Uterus (tissue), 3 donors: ENCODE measurements at regions not wholly inside any gene's neighbourhood (a gene's known extent, or its start where the extent isn't known, plus 50 kb on each side); places are given as distances from the start of the nearest gene placed in this dataset.
"Not testable (repeated sequence)": the region's sequence is repeated elsewhere in the genome, so short reads cannot be mapped to it uniquely, and the experiment has no call there.

Source experiments
- DNase-seq, 2 donors: peaks; one replicate each; pipeline ENCODE4 v3.0.0-alpha.2; 2019 to 2020
- H3K27ac ChIP-seq, 2 donors: fragments of 200-600 bp; sonication (generic); 1 replicate in 1 of 2; 2 replicates in 1 of 2; pipeline ENCODE4 v1.5.1; 2016 to 2018
- H3K27me3 ChIP-seq, 2 donors: fragments of 200-600 bp; sonication (generic); one replicate each; pipeline ENCODE4 v1.5.1; 2018 to 2019; ENCODE audit warnings: control low read depth in 1 of 2
- H3K36me3 ChIP-seq, 2 donors: fragments of 200-600 bp; sonication (generic); one replicate each; pipeline ENCODE4 v1.5.1; 2019; ENCODE audit warnings: control low read depth in 1 of 2
- H3K4me1 ChIP-seq, 2 donors: fragments of 200-600 bp; sonication (generic); one replicate each; pipeline ENCODE4 v1.5.1; 2018 to 2019; ENCODE audit warnings: control low read depth in 1 of 2
- H3K4me3 ChIP-seq, 2 donors: fragments of 200-600 bp; sonication (generic); 1 replicate in 1 of 2; 2 replicates in 1 of 2; pipeline ENCODE4 v1.5.1; 2018 to 2019; ENCODE audit warnings: mild to moderate bottlenecking in 1 of 2
- H3K9me3 ChIP-seq, 2 donors: fragments of 200-600 bp; sonication (generic); one replicate each; pipeline ENCODE4 v1.5.1; 2019; ENCODE audit warnings: control low read depth in 1 of 2
- POLR2A ChIP-seq, 2 donors: fragments of 450-650 bp; IDR thresholded peaks; one replicate each; pipeline ENCODE4 v1.6.1; 2016; ENCODE audit warnings: antibody characterized with exemption in 2 of 2, mild to moderate bottlenecking in 1 of 2, moderate library complexity in 1 of 2
- intact Hi-C: fragments of 100-400 bp; cut with DNase I; formaldehyde crosslinking; loops from one replicate; pipeline ENCODE4 v1.15.1; 2023; ENCODE audit warnings: low total_unique reads
- TF ChIP-seq, protein P1 (sequence below), 4 experiments: fragments of 200-600 bp in 2 of 4; fragments of 450-650 bp in 2 of 4; sonication (generic) in 2 of 4; IDR thresholded peaks; one replicate each; pipeline ENCODE4 v1.5.1; 2016 to 2019; ENCODE audit warnings: antibody characterized with exemption in 4 of 4, mild to moderate bottlenecking in 2 of 4, moderate library complexity in 1 of 4
- donor health status: DM: yes; HTN: yes; CAD: no.

DNA sequence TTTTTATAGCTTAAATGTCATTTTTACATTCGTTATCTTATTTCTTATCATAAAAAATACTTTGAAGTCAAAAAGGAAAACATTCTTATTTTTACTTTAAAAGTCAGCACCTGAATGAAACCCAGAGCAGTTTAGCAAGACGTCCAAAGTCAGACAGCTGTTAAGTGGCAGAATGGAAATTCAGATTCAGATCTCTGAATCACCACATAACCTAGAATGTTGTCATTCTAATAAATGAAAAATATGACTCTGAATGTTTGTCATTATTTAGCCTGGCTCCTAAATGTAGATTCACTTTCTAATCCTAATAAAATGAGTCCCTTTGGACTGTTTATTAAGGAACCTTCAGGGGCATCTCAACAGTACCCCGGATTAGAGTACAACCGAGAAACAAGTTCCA, 75.2 kb upstream of the RGS7 start:
- intact Hi-C loops, result no loop called here
- no peaks in the 10 kb centered on the region for H3K27me3 ChIP-seq
- no peaks in the 10 kb centered on the region for H3K9me3 ChIP-seq
- TF ChIP-seq, protein P1, sequence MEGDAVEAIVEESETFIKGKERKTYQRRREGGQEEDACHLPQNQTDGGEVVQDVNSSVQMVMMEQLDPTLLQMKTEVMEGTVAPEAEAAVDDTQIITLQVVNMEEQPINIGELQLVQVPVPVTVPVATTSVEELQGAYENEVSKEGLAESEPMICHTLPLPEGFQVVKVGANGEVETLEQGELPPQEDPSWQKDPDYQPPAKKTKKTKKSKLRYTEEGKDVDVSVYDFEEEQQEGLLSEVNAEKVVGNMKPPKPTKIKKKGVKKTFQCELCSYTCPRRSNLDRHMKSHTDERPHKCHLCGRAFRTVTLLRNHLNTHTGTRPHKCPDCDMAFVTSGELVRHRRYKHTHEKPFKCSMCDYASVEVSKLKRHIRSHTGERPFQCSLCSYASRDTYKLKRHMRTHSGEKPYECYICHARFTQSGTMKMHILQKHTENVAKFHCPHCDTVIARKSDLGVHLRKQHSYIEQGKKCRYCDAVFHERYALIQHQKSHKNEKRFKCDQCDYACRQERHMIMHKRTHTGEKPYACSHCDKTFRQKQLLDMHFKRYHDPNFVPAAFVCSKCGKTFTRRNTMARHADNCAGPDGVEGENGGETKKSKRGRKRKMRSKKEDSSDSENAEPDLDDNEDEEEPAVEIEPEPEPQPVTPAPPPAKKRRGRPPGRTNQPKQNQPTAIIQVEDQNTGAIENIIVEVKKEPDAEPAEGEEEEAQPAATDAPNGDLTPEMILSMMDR (IDR thresholded peaks at IDR 0.05), result no peak
- no peak for TF ChIP-seq POLR2A (IDR thresholded peaks at IDR 0.05)
- H3K4me3 ChIP-seq, result no peak overlapping the region
- no peaks in the 10 kb centered on the region for H3K4me1 ChIP-seq
- no peak for DNase-seq
- no peaks in the 10 kb centered on the region for H3K36me3 ChIP-seq
- H3K27ac ChIP-seq, result no peak overlapping the region

DNA sequence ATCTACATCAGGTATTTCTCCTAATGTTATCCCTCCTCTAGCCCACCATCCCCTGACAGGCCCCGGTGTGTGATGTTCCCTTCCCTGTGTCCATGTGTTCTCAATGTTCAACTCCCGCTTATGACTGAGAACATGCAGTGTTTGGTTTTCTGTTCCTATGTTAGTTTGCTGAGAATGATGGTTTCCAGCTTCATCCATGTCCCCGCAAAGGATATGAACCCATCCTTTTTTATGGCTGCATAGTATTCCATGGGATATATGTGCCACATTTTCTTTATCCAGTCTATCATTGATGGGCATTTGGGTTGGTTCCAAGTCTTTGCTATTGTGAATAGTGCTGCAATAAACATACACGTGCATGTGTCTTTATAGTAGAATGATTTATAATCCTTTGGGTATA, 68.1 kb upstream of the RGS7 start:
- H3K9me3 ChIP-seq, H3K27me3 ChIP-seq, H3K36me3 ChIP-seq, H3K27ac ChIP-seq, H3K4me1 ChIP-seq, intact Hi-C loops, DNase-seq, H3K4me3 ChIP-seq: not testable (repeated sequence)

DNA sequence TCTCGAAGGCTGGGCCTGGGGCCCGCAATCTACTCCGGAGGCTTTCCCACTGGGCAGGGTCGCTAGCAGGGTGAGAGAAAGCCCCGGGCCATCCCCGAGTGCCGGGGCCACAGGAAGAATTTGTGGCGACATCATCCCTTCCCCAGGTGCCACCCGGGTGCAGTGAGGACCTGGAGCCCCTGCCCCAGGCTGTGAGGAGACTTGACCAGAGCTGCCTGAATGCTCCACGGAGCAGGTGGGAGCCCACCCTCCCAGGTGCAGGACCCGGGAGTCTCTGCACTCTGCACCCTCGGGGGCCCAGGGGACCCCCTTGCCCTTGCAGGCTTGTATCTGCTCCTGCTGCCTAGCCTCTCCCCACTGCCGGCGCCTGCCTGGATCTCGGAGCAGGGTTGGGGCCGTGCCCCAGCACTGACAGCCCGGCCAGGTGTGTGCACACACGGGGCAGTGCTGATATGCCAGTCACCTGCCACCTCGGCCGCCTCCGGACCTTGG, 67.5 kb upstream of the RGS7 start:
- H3K4me3 ChIP-seq, result no peak overlapping the region
- no peaks in the 10 kb centered on the region for H3K4me1 ChIP-seq
- intact Hi-C loops, result no loop called here
- no peaks in the 10 kb centered on the region for H3K9me3 ChIP-seq
- TF ChIP-seq POLR2A (IDR thresholded peaks at IDR 0.05), result no peak
- TF ChIP-seq, protein P1 (IDR thresholded peaks at IDR 0.05), result no peak
- peaks cover 0 to 9% of the 10 kb centered on the region in 2 donors for H3K27me3 ChIP-seq
- no peaks in the 10 kb centered on the region for H3K36me3 ChIP-seq
- H3K27ac ChIP-seq, result no peak overlapping the region
- no peak for DNase-seq

DNA sequence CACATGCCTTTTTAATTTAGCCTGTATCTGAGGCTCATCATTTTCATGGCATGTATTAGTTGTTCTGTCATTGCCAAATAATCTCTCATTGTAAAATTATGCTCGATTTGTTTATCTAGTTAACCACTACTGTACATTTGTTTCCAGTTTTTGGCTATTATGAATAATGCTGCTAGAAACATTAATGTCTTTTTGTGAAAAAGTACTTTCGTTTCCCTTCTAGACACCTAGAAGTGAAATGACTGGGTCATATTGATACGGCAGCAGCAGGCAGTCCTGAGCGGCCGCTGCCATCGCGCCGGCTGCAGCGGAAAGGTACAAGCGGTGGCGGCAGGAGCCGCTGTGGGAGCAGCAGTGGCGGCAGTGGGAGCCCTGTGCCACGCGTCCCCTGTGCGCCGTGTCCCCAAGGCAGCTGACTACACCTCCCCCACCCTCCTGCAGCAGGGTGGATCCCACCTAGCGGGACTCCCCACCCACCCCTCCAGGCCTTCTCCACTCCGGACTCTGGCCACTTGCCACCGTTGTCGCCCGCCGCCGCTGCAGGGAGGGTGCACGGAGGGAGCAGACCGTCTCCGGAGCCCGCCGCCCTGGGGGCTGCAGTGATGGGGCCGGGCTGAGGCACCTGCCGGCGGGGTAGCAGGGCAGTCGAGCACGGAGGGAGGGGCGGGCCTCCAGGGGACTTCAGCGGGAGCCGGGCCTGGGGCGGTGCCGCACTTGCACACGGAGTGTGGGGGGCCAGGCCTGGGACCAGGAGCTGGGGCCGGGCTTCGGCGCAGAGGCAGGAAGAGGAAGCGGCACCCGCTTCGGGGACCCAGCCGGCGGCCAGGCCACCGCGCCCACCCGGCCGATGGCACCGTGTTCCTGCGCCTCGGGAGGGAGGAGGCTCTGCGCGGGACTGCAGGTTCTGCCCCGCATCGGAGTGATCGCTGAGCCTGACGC, 66.8 kb upstream of the RGS7 start:
- DNase-seq, result no peak

DNA sequence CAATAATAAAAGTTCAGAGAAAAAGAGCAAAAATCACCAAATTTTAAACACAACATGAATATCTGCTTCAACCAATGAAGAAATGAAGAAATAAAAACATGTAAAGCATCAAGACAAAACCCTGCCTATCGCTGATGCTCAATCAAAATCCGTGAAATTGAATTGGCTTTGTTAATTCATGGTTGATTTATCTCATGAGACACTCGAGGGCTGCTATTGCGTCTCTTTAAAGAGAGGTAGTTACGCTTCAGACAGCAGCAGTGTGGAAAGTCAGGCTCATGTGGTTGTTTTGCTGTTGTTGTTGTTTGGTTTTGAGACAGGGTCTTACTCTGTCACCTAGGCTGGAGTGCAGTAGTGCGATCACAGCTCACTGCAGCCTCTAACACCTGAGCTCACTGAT, 65.5 kb upstream of the RGS7 start:
- Histone ChIP-seq H3K36me3 (no peaks in the 10 kb centered on the region), H3K4me3 (no peak overlapping the region), H3K9me3 (no peaks in the 10 kb centered on the region), H3K27me3 (peaks cover 0 to 9% of the 10 kb centered on the region in 2 donors), H3K4me1 (no peaks in the 10 kb centered on the region), H3K27ac (no peak overlapping the region)
- intact Hi-C loops, result no loop called here
- DNase-seq, result no peak
- TF ChIP-seq, protein P1 (IDR thresholded peaks at IDR 0.05), result no peak
- TF ChIP-seq POLR2A (IDR thresholded peaks at IDR 0.05), result no peak

More for the DNA sequence above, 66.8 kb upstream of the RGS7 start:
- peaks cover 0 to 9% of the 10 kb centered on the region in 2 donors for H3K27me3 ChIP-seq
- no peaks in the 10 kb centered on the region for H3K9me3 ChIP-seq
- TF ChIP-seq, protein P1 (IDR thresholded peaks at IDR 0.05), result no peak
- TF ChIP-seq POLR2A (IDR thresholded peaks at IDR 0.05), result no peak
- peak overlapping the region in 1 of 2 donors; percentile 18 for H3K4me3 ChIP-seq
- H3K27ac ChIP-seq, result no peak overlapping the region
- H3K36me3 ChIP-seq, result no peaks in the 10 kb centered on the region
- H3K4me1 ChIP-seq, result no peaks in the 10 kb centered on the region
- intact Hi-C loops, result no loop called here
